Mammary epithelial cell (primary cell): ENCODE measurements at regions not wholly inside any gene's neighbourhood (a gene's known extent, or its start where the extent isn't known, plus 50 kb on each side); places are given as distances from the start of the nearest gene placed in this dataset.

ENCODE experiments used
- EZH2 ChIP-seq: IDR thresholded peaks from 2 replicates; pipeline ENCODE4 v1.6.1; 2012; ENCODE audit warnings: low read length, inconsistent platforms, borderline replicate concordance
- TF ChIP-seq, protein P1 (sequence below), 2 donors: IDR thresholded peaks in 1 of 2; conservative IDR thresholded peaks in 1 of 2; 2 replicates each; pipeline ENCODE4 v1.5.1; 2011 to 2012; ENCODE audit warnings: inconsistent platforms in 2 of 2, low read length in 2 of 2, mild to moderate bottlenecking in 2 of 2, control low read depth in 1 of 2, low read depth in 1 of 2; ENCODE audit not compliant: insufficient read depth in 1 of 2; ENCODE audit errors: extremely low read depth in 1 of 2

DNA sequence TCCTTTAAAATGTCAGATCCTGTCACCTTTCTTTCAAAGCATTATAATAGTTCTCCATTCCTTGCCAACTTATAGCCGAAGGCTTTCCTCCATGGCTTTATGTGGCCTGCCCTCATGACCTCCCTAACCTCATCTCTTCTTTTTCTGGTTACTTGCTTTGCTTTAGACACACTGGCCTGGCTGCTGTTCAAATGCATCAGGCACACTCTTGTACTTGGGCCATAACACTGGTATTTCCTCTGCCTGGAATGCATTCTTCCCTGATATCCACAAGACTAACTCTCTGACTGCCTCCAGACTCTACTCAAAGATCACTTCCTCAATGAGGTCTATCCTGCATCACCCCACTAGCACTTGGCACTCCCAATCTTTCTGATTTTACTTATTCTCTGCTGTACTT is 710.3 kb downstream of the KCNA4 start:
- TF ChIP-seq, protein P1, sequence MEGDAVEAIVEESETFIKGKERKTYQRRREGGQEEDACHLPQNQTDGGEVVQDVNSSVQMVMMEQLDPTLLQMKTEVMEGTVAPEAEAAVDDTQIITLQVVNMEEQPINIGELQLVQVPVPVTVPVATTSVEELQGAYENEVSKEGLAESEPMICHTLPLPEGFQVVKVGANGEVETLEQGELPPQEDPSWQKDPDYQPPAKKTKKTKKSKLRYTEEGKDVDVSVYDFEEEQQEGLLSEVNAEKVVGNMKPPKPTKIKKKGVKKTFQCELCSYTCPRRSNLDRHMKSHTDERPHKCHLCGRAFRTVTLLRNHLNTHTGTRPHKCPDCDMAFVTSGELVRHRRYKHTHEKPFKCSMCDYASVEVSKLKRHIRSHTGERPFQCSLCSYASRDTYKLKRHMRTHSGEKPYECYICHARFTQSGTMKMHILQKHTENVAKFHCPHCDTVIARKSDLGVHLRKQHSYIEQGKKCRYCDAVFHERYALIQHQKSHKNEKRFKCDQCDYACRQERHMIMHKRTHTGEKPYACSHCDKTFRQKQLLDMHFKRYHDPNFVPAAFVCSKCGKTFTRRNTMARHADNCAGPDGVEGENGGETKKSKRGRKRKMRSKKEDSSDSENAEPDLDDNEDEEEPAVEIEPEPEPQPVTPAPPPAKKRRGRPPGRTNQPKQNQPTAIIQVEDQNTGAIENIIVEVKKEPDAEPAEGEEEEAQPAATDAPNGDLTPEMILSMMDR (conservative IDR thresholded peaks at IDR 0.05 in 1 of 2, IDR thresholded peaks at IDR 0.05 in 1 of 2; ENCODE audit: extremely low read depth in 1 of 2, insufficient read depth in 1 of 2, low read depth in 1 of 2, low read length in 2 of 2): no peak
- no peak for TF ChIP-seq EZH2
